Vagina (tissue), 2 donors: ENCODE measurements at regions not wholly inside any gene's neighbourhood (a gene's known extent, or its start where the extent isn't known, plus 50 kb on each side); places are given as distances from the start of the nearest gene placed in this dataset.

Source experiments
- POLR2A ChIP-seq, 2 donors: fragments of 450-650 bp; IDR thresholded peaks; one replicate each; pipeline ENCODE4 v1.6.1; 2017; ENCODE audit warnings: antibody characterized with exemption in 2 of 2, mild to moderate bottlenecking in 2 of 2, moderate library complexity in 2 of 2
- POLR2AphosphoS5 ChIP-seq, 2 donors: sonication (generic); formaldehyde crosslinking; IDR thresholded peaks; one replicate each; pipeline ENCODE4 v1.9.0; 2017; ENCODE audit warnings: antibody characterized with exemption in 2 of 2, mild to moderate bottlenecking in 2 of 2, low read depth in 1 of 2; ENCODE audit not compliant: insufficient read depth in 1 of 2
- TF ChIP-seq, protein P1 (sequence below), 3 experiments: fragments of 450-650 bp in 2 of 3; fragments of 200-600 bp in 1 of 3; sonication (generic) in 1 of 3; IDR thresholded peaks; one replicate each; pipeline ENCODE4 v1.5.1; 2017 to 2019; ENCODE audit warnings: antibody characterized with exemption in 3 of 3, mild to moderate bottlenecking in 2 of 3, moderate library complexity in 2 of 3

DNA sequence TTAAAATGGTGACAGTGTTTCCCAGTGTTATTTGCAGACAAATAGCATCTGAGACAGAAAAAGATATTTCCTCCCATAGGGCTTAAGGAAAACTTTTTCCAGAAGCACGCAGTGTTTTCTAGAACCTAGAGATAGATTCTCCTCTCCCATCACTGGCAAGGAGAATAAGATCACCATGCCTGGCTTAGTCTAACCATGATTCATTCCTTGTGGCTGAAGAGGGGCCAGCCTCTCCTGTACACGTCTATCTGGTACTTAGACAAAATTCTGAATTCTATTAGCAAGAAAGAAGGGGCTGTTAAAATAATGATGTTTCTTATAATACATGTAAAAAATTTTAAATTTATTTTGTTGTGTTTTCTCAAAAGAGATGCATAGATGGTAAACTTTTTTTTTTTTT, 296.1 kb upstream of the LDB2 start:
- TF ChIP-seq, protein P1, sequence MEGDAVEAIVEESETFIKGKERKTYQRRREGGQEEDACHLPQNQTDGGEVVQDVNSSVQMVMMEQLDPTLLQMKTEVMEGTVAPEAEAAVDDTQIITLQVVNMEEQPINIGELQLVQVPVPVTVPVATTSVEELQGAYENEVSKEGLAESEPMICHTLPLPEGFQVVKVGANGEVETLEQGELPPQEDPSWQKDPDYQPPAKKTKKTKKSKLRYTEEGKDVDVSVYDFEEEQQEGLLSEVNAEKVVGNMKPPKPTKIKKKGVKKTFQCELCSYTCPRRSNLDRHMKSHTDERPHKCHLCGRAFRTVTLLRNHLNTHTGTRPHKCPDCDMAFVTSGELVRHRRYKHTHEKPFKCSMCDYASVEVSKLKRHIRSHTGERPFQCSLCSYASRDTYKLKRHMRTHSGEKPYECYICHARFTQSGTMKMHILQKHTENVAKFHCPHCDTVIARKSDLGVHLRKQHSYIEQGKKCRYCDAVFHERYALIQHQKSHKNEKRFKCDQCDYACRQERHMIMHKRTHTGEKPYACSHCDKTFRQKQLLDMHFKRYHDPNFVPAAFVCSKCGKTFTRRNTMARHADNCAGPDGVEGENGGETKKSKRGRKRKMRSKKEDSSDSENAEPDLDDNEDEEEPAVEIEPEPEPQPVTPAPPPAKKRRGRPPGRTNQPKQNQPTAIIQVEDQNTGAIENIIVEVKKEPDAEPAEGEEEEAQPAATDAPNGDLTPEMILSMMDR (IDR thresholded peaks at IDR 0.05), result no peak
- TF ChIP-seq POLR2A (IDR thresholded peaks at IDR 0.05) (no peak), POLR2AphosphoS5 (IDR thresholded peaks at IDR 0.05; ENCODE audit: insufficient read depth in 1 of 2, low read depth in 1 of 2) (no peak)
